ENCODE measurements at regions not wholly inside any gene's neighbourhood (a gene's known extent, or its start where the extent isn't known, plus 50 kb on each side); places are given as distances from the start of the nearest gene placed in this dataset.

DNA sequence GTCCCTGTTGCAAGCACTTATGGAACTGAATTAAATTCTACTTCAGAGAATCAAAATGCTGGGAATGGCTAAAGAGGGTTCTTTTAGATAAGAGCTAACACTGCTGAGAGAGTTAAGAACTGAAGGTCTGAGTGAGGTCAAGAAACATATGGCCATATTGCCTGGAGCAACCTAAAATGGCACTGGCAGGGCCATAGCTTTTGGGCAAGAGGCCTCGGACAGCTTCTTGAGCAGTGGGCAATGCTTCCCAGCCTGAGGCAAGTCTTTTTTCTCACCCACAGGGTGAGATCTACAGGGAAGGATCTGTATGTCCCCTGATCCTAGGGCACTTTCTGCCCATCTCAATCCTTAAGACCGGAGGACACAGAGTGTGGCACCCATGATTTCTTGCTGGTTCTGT lies 244.6 kb upstream of the NT5C1B start:
- TF ChIP-seq OSR2 (tag by site-specific recombination; IDR thresholded peaks at IDR 0.05) (no peak), YY1 (tag by site-specific recombination; IDR thresholded peaks at IDR 0.05) (no peak), YY2 (tag by site-specific recombination; IDR thresholded peaks at IDR 0.05) (no peak), ZBTB8A (tag by site-specific recombination; IDR thresholded peaks at IDR 0.05) (no peak), OVOL3 (tag by site-specific recombination; IDR thresholded peaks at IDR 0.05) (no peak), ZNF24 (tag by site-specific recombination; IDR thresholded peaks at IDR 0.05) (no peak)
- TF ChIP-seq, protein P1, sequence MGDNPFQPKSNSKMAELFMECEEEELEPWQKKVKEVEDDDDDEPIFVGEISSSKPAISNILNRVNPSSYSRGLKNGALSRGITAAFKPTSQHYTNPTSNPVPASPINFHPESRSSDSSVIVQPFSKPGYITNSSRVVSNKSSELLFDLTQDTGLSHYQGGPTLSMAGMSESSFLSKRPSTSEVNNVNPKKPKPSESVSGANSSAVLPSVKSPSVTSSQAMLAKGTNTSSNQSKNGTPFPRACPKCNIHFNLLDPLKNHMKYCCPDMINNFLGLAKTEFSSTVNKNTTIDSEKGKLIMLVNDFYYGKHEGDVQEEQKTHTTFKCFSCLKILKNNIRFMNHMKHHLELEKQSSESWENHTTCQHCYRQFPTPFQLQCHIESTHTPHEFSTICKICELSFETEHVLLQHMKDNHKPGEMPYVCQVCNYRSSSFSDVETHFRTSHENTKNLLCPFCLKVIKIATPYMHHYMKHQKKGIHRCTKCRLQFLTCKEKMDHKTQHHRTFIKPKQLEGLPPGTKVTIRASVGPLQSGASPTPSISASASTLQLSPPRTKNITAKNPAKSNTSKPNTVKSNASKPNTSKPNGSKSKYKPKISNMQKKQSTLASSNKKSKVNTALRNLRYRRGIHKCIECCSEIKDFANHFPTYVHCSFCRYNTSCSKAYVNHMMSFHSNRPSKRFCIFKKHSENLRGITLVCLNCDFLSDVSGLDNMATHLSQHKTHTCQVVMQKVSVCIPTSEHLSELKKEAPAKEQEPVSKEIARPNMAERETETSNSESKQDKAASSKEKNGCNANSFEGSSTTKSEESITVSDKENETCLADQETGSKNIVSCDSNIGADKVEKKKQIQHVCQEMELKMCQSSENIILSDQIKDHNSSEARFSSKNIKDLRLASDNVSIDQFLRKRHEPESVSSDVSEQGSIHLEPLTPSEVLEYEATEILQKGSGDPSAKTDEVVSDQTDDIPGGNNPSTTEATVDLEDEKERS (tag by site-specific recombination; IDR thresholded peaks at IDR 0.05), result no peak
- TF ChIP-seq, protein P2, sequence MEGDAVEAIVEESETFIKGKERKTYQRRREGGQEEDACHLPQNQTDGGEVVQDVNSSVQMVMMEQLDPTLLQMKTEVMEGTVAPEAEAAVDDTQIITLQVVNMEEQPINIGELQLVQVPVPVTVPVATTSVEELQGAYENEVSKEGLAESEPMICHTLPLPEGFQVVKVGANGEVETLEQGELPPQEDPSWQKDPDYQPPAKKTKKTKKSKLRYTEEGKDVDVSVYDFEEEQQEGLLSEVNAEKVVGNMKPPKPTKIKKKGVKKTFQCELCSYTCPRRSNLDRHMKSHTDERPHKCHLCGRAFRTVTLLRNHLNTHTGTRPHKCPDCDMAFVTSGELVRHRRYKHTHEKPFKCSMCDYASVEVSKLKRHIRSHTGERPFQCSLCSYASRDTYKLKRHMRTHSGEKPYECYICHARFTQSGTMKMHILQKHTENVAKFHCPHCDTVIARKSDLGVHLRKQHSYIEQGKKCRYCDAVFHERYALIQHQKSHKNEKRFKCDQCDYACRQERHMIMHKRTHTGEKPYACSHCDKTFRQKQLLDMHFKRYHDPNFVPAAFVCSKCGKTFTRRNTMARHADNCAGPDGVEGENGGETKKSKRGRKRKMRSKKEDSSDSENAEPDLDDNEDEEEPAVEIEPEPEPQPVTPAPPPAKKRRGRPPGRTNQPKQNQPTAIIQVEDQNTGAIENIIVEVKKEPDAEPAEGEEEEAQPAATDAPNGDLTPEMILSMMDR (tag by site-specific recombination; IDR thresholded peaks at IDR 0.05), result no peak
- TF ChIP-seq, protein P3, sequence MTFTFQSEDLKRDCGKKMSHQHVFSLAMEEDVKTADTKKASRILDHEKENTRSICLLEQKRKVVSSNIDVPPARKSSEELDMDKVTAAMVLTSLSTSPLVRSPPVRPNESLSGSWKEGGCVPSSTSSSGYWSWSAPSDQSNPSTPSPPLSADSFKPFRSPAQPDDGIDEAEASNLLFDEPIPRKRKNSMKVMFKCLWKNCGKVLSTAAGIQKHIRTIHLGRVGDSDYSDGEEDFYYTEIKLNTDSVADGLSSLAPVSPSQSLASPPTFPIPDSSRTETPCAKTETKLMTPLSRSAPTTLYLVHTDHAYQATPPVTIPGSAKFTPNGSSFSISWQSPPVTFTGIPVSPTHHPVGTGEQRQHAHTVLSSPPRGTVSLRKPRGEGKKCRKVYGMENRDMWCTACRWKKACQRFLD (tag by site-specific recombination; IDR thresholded peaks at IDR 0.05), result no peak

All from HEK293 (cell line).